Common myeloid progenitor, CD34-positive (primary cell): ENCODE measurements at regions not wholly inside any gene's neighbourhood (a gene's known extent, or its start where the extent isn't known, plus 50 kb on each side); places are given as distances from the start of the nearest gene placed in this dataset.
"Not testable (repeated sequence)": the region's sequence is repeated elsewhere in the genome, so short reads cannot be mapped to it uniquely, and the experiment has no call there.

Experiments used
- CTCF ChIA-PET: fragments of 350-600 bp; sonication (Branson Sonifier 250); formaldehyde crosslinking; loops from one replicate; lab custom pipeline; 2021; ENCODE audit warnings: antibody characterized with exemption; lab: Charles Lee
- POLR2A ChIA-PET: fragments of 350-600 bp; sonication (Branson Sonifier 250); formaldehyde crosslinking; loops from one replicate; lab custom pipeline; 2021; ENCODE audit warnings: antibody characterized with exemption; lab: Charles Lee
- DNase-seq, 3 donors: peaks; one replicate each; pipeline versions ENCODE4 v3.0.0 to v3.0.0-alpha.2; 2013
- H3K27ac ChIP-seq, 2 experiments: 1 replicate in 1 of 2; 2 replicates in 1 of 2; pipeline ENCODE4 v1.7.0; 2013; ENCODE audit warnings: inconsistent platforms in 2 of 2, low read length in 2 of 2, mild to moderate bottlenecking in 2 of 2, low read depth in 1 of 2, moderate library complexity in 1 of 2; ENCODE audit not compliant: severe bottlenecking in 2 of 2, insufficient read depth in 1 of 2, poor library complexity in 1 of 2
- H3K27me3 ChIP-seq, 5 experiments: replicated peaks in 2 of 5; 1 replicate in 3 of 5; 2 replicates in 2 of 5; pipeline versions ENCODE4 v1.6.1 to v1.7.0; 2013; ENCODE audit warnings: low read length in 4 of 5, mild to moderate bottlenecking in 2 of 5, moderate library complexity in 2 of 5, inconsistent platforms in 1 of 5; ENCODE audit not compliant: insufficient read depth in 5 of 5, control insufficient read depth in 4 of 5
- H3K36me3 ChIP-seq, 4 experiments: 1 replicate in 2 of 4; 2 replicates in 2 of 4; pipeline versions ENCODE4 v1.6.1 to v1.7.0; 2013; ENCODE audit warnings: low read length in 3 of 4, control low read depth in 1 of 4, mild to moderate bottlenecking in 1 of 4; ENCODE audit not compliant: control insufficient read depth in 4 of 4, insufficient read depth in 4 of 4
- H3K4me1 ChIP-seq, 4 experiments: 1 replicate in 3 of 4; 2 replicates in 1 of 4; pipeline versions ENCODE4 v1.6.1 to v1.7.1; 2013; ENCODE audit warnings: low read length in 3 of 4, mild to moderate bottlenecking in 3 of 4, control low read depth in 1 of 4, inconsistent platforms in 1 of 4, moderate library complexity in 1 of 4; ENCODE audit not compliant: control insufficient read depth in 4 of 4, insufficient read depth in 4 of 4; ENCODE audit errors: control extremely low read depth in 1 of 4
- H3K4me3 ChIP-seq, 7 experiments: 1 replicate in 4 of 7; 2 replicates in 3 of 7; pipeline versions ENCODE4 v1.5.1 to v1.7.0; 2013; ENCODE audit warnings: mild to moderate bottlenecking in 7 of 7, low read length in 6 of 7, moderate library complexity in 6 of 7, inconsistent platforms in 2 of 7, low read depth in 2 of 7, control low read depth in 1 of 7; ENCODE audit not compliant: insufficient read depth in 4 of 7, control insufficient read depth in 1 of 7; ENCODE audit errors: extremely low read depth in 1 of 7
- H3K9me3 ChIP-seq, 5 experiments: 1 replicate in 4 of 5; 2 replicates in 1 of 5; pipeline versions ENCODE4 v1.6.1 to v1.7.1; 2013; ENCODE audit warnings: low read length in 4 of 5, mild to moderate bottlenecking in 2 of 5, inconsistent platforms in 1 of 5, low read depth in 1 of 5, moderate library complexity in 1 of 5; ENCODE audit not compliant: control insufficient read depth in 4 of 5, insufficient read depth in 2 of 5; ENCODE audit errors: control extremely low read depth in 1 of 5
- WGBS: methylation state at CpG from one replicate; pipeline ENCODE4 v1.1.5; 2013; ENCODE audit not compliant: insufficient coverage; 5-methylcytosine and 5-hydroxymethylcytosine counted together

DNA sequence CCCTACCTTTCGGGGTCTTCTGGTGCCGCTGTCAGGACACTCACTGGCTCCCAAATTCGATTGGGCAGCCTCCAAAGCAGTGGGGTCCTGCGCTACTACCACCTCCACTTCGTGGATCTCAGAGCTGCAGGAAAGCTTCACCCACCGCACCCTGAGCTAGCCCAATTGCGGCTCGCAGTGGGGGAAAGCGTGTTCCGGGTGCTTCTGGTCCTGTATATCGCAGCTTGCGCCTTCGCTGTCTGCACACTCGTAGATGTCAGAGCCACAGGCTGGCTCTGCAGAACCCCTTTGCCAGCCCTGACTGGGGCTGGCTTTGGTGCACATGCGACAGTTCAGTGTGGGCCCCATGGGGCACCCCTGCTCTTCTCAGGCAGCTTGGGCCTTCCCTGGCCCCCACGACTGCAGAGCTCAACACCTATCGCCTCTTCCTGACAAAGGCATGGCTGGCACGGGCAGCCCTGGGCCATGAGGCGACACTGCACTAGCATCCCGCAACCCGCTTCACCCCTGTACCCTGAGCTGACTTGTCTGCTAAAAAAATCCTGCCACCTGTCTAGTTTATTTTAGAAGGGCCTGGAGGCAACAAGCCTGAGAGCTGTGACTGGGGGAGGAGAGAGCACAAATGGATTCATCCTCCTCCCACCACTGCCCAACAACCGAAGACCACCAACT, 78.7 kb upstream of the ABI1 start:
- no peak for DNase-seq

DNA sequence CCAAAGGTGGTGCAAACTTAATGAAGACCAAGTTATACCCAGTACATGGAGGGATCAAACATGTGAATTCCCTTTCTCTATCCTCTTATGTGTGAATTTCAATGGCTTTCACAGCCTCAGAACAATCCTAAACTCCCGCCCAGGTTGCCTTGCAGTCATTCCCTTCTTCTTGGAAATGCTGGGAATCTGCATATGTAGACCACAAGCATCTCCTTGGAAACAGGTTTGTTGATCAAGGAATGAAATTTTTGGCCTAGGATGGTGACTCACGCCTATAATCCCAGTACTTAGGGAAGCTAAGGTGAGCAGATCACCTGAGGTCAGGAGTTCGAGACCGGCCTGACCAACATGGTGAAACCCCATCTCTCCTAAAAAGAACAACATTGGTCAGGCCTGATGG, 77.8 kb upstream of the ABI1 start:
- Histone ChIP-seq H3K27me3 (peaks cover 0 to 4% (median 0%) of the 10 kb centered on the region in 5 experiments), H3K4me3 (no peak overlapping the region), H3K9me3 (no peaks in the 10 kb centered on the region), H3K27ac (no peak overlapping the region), H3K36me3 (no peaks in the 10 kb centered on the region), H3K4me1 (no peaks in the 10 kb centered on the region)
- ChIA-PET CTCF (interaction anchor here (0.6 kb wide), 1 partner anchor 16 kb away, joined by 3 read pairs; no protein-coding TSS in a partner anchor), POLR2A (no interaction called here)
- DNase-seq: no peak
- WGBS: 84% methylated on average over 4 of the region's 4 CpGs

More for the DNA sequence above, 78.7 kb upstream of the ABI1 start:
- Histone ChIP-seq H3K4me3 (no peak overlapping the region), H3K27me3 (peaks cover 0 to 4% (median 0%) of the 10 kb centered on the region in 5 experiments), H3K9me3 (no peaks in the 10 kb centered on the region), H3K36me3 (no peaks in the 10 kb centered on the region), H3K27ac (no peak overlapping the region), H3K4me1 (no peaks in the 10 kb centered on the region)
- WGBS: 96% methylated on average over 22 of the region's 22 CpGs
- POLR2A ChIA-PET: no interaction called here
- CTCF ChIA-PET: interaction anchor here (0.6 kb wide), 1 partner anchor 15 kb away, joined by 3 read pairs; no protein-coding TSS in a partner anchor

DNA sequence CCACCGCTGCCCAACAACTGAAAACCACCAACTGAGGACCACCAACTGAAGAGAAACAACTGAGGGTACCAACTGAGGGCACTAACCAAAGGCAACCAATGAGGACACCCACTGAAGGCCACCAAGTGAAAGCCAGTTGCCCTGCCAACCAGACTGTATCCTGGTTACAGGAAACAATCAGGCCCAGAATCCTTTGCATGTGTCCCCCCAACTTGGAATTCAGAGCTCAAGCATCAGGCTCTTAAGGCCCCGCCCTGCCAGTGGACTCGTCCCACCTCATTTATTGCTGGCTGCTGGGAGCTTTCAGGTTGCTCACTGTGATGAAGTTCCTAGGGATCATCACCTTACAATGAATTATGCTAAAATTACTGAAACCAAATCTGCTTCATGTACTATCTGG, 76.6 kb upstream of the ABI1 start:
- ChIA-PET POLR2A (no interaction called here), CTCF (no interaction called here)
- Histone ChIP-seq H3K27ac (no peak overlapping the region), H3K9me3 (no peaks in the 10 kb centered on the region), H3K4me1 (no peaks in the 10 kb centered on the region), H3K36me3 (no peaks in the 10 kb centered on the region), H3K27me3 (peaks cover 0 to 4% (median 0%) of the 10 kb centered on the region in 5 experiments), H3K4me3 (no peak overlapping the region)
- WGBS: 97% methylated on average over 3 of the region's 3 CpGs
- no peak for DNase-seq

DNA sequence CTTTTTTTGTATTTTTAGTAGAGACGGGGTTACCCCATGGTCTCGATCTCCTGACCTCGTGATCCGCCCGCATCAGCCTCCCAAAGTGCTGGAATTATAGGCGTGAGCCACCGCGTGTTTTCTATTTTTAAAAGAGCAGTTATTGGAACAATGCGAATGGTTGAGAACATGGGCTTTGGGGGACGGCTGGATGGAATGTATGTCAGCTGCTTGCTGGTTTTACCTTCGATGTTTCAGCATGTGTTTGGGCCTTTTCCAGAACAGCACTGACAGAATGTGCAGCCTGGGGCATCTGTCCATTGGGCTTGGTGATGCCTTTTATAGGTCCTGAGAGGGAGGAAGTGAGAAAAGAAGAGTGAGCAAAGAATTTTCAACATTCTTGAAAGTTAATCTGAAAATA, 73.4 kb upstream of the ABI1 start:
- H3K4me3 ChIP-seq, CTCF ChIA-PET, H3K27me3 ChIP-seq, H3K36me3 ChIP-seq, H3K27ac ChIP-seq, POLR2A ChIA-PET, H3K4me1 ChIP-seq, DNase-seq, H3K9me3 ChIP-seq: not testable (repeated sequence)
- WGBS: 99% methylated on average over 9 of the region's 11 CpGs

GRCh38 chr10:26932576-26932975, 71.8 kb upstream of the ABI1 start:
- POLR2A ChIA-PET: no interaction called here
- no peaks in the 10 kb centered on the region for H3K9me3 ChIP-seq
- DNase-seq: no peak
- no peaks in the 10 kb centered on the region for H3K36me3 ChIP-seq
- CTCF ChIA-PET: no interaction called here
- WGBS: no CpG with 5 or more reads among the region's 2 CpGs
- no peaks in the 10 kb centered on the region for H3K27me3 ChIP-seq
- H3K4me3 ChIP-seq: no peak overlapping the region
- peaks cover 0 to 7% (median 6%) of the 10 kb centered on the region in 4 experiments for H3K4me1 ChIP-seq
- no peak overlapping the region for H3K27ac ChIP-seq

- peaks cover 0 to 7% (median 6%) of the 10 kb centered on the region in 4 experiments for H3K4me1 ChIP-seq
- H3K4me3 ChIP-seq: peak overlapping the region in 3 of 7 experiments; percentile 48 to 64 (median 56)
- DNase-seq: peak in 2 of 3 donors; percentile 11 to 36
- WGBS: 2% methylated on average over 13 of the region's 21 CpGs
- CTCF ChIA-PET: no interaction called here
- H3K27me3 ChIP-seq: no peaks in the 10 kb centered on the region
- H3K9me3 ChIP-seq: no peaks in the 10 kb centered on the region
- no peaks in the 10 kb centered on the region for H3K36me3 ChIP-seq
- POLR2A ChIA-PET: no interaction called here
- no peak overlapping the region for H3K27ac ChIP-seq
Observed at GRCh38 chr10:26931223-26931622, 70.5 kb upstream of the ABI1 start.

GRCh38 chr10:26922824-26923223, 62.1 kb upstream of the ABI1 start:
- H3K9me3 ChIP-seq, CTCF ChIA-PET, H3K4me3 ChIP-seq, H3K36me3 ChIP-seq, POLR2A ChIA-PET, H3K4me1 ChIP-seq, DNase-seq, H3K27me3 ChIP-seq, H3K27ac ChIP-seq: not testable (repeated sequence)
- WGBS: no CpG with 5 or more reads among the region's 3 CpGs
